HG03520 (cell line): ENCODE measurements at regions not wholly inside any gene's neighbourhood (a gene's known extent, or its start where the extent isn't known, plus 50 kb on each side); places are given as distances from the start of the nearest gene placed in this dataset.

Source experiments
- ATAC-seq: cut with Tn5 transposase; IDR thresholded peaks from one replicate; pipeline ENCODE4 v1.9.1; 2021; ENCODE audit warnings: mild to moderate bottlenecking, moderate library complexity; ENCODE audit not compliant: unreplicated experiment

- no peak for ATAC-seq
Observed at GRCh38 chr15:95709959-95710695, 620.4 kb upstream of the NR2F2 start.

GRCh38 chr15:95712785-95713184, 617.7 kb upstream of the NR2F2 start:
- ATAC-seq = no peak

- ATAC-seq = no peak
Observed at GRCh38 chr15:95713324-95713723, 617.2 kb upstream of the NR2F2 start.

- no peak for ATAC-seq
Observed at GRCh38 chr15:95715116-95715903, 615.2 kb upstream of the NR2F2 start.

GRCh38 chr15:95715906-95716656, 614.4 kb upstream of the NR2F2 start:
- ATAC-seq = no peak

- ATAC-seq = no peak
Observed at GRCh38 chr15:95716708-95717107, 613.8 kb upstream of the NR2F2 start.

- no peak for ATAC-seq
Observed at GRCh38 chr15:95718441-95718840, 612.1 kb upstream of the NR2F2 start.

- no peak for ATAC-seq
Observed at GRCh38 chr15:95724908-95725633, 605.4 kb upstream of the NR2F2 start.

- no peak for ATAC-seq
Observed at GRCh38 chr15:95726891-95727290, 603.6 kb upstream of the NR2F2 start.

GRCh38 chr15:95733931-95734330, 596.6 kb upstream of the NR2F2 start:
- no peak for ATAC-seq

GRCh38 chr15:95734422-95735316, 595.8 kb upstream of the NR2F2 start:
- no peak for ATAC-seq

GRCh38 chr15:95737060-95737459, 593.4 kb upstream of the NR2F2 start:
- ATAC-seq = no peak

GRCh38 chr15:95739131-95739530, 591.4 kb upstream of the NR2F2 start:
- ATAC-seq = no peak

GRCh38 chr15:95741830-95742229, 588.7 kb upstream of the NR2F2 start:
- ATAC-seq = no peak

GRCh38 chr15:95742256-95742655, 588.2 kb upstream of the NR2F2 start:
- ATAC-seq = no peak

- ATAC-seq = no peak
Observed at GRCh38 chr15:95742836-95743235, 587.7 kb upstream of the NR2F2 start.

- ATAC-seq = no peak
Observed at GRCh38 chr15:95757171-95757570, 573.3 kb upstream of the NR2F2 start.

- no peak for ATAC-seq
Observed at GRCh38 chr15:95758451-95758850, 572.0 kb upstream of the NR2F2 start.

GRCh38 chr15:95758851-95759250, 571.6 kb upstream of the NR2F2 start:
- no peak for ATAC-seq

- ATAC-seq = no peak
Observed at GRCh38 chr15:95760508-95760907, 570.0 kb upstream of the NR2F2 start.
